ENCODE measurements at regions not wholly inside any gene's neighbourhood (a gene's known extent, or its start where the extent isn't known, plus 50 kb on each side); places are given as distances from the start of the nearest gene placed in this dataset.

DNA sequence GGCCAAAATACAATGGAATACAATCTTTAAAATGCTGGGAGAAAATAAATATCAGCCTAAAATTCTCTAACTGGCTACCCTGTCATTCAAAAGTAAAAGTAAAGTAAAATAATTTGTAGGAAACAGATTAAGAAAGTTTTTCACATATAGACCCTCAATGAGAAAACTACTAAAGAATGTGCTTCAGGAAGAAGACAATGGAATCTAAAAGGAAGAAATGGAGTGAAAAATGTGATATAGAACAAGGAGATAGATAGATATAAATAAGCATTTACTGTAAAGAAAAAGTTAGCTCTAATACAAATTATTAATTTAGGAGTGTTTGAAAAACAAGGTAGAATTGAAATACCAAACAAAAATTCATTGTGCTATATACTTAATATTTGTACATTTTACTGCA is 368.6 kb upstream of the MPDZ start:
- TF ChIP-seq EGR1 (IDR thresholded peaks at IDR 0.05): no peak
- TF ChIP-seq EP300 (IDR thresholded peaks at IDR 0.05; ENCODE audit: borderline replicate concordance): no peak
- TF ChIP-seq CREB1 (IDR thresholded peaks at IDR 0.05; ENCODE audit: low read depth): no peak
- no peak for TF ChIP-seq TEAD4 (IDR thresholded peaks at IDR 0.05)
- TF ChIP-seq TAF1 (IDR thresholded peaks at IDR 0.05; ENCODE audit: low read depth): no peak
- no peak for TF ChIP-seq CEBPB (IDR thresholded peaks at IDR 0.05)
- TF ChIP-seq RAD21 (IDR thresholded peaks at IDR 0.05; ENCODE audit: low read depth): no peak
- TF ChIP-seq, protein P1, sequence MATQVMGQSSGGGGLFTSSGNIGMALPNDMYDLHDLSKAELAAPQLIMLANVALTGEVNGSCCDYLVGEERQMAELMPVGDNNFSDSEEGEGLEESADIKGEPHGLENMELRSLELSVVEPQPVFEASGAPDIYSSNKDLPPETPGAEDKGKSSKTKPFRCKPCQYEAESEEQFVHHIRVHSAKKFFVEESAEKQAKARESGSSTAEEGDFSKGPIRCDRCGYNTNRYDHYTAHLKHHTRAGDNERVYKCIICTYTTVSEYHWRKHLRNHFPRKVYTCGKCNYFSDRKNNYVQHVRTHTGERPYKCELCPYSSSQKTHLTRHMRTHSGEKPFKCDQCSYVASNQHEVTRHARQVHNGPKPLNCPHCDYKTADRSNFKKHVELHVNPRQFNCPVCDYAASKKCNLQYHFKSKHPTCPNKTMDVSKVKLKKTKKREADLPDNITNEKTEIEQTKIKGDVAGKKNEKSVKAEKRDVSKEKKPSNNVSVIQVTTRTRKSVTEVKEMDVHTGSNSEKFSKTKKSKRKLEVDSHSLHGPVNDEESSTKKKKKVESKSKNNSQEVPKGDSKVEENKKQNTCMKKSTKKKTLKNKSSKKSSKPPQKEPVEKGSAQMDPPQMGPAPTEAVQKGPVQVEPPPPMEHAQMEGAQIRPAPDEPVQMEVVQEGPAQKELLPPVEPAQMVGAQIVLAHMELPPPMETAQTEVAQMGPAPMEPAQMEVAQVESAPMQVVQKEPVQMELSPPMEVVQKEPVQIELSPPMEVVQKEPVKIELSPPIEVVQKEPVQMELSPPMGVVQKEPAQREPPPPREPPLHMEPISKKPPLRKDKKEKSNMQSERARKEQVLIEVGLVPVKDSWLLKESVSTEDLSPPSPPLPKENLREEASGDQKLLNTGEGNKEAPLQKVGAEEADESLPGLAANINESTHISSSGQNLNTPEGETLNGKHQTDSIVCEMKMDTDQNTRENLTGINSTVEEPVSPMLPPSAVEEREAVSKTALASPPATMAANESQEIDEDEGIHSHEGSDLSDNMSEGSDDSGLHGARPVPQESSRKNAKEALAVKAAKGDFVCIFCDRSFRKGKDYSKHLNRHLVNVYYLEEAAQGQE (IDR thresholded peaks at IDR 0.05; ENCODE audit: low read depth): no peak
- TF ChIP-seq, protein P2, sequence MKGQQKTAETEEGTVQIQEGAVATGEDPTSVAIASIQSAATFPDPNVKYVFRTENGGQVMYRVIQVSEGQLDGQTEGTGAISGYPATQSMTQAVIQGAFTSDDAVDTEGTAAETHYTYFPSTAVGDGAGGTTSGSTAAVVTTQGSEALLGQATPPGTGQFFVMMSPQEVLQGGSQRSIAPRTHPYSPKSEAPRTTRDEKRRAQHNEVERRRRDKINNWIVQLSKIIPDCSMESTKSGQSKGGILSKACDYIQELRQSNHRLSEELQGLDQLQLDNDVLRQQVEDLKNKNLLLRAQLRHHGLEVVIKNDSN (IDR thresholded peaks at IDR 0.05): no peak
- no peak for TF ChIP-seq YY1 (IDR thresholded peaks at IDR 0.05; ENCODE audit: low read depth)
- no peak for TF ChIP-seq NFIC (IDR thresholded peaks at IDR 0.05)
- TF ChIP-seq ZBTB7A (IDR thresholded peaks at IDR 0.05; ENCODE audit: low read depth): no peak
- TF ChIP-seq TCF12 (IDR thresholded peaks at IDR 0.05; ENCODE audit: low read depth): no peak
- TF ChIP-seq, protein P3, sequence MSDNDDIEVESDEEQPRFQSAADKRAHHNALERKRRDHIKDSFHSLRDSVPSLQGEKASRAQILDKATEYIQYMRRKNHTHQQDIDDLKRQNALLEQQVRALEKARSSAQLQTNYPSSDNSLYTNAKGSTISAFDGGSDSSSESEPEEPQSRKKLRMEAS (IDR thresholded peaks at IDR 0.05): no peak
- TF ChIP-seq FOXM1 (IDR thresholded peaks at IDR 0.05; ENCODE audit: borderline replicate concordance, low read depth): no peak

DNA sequence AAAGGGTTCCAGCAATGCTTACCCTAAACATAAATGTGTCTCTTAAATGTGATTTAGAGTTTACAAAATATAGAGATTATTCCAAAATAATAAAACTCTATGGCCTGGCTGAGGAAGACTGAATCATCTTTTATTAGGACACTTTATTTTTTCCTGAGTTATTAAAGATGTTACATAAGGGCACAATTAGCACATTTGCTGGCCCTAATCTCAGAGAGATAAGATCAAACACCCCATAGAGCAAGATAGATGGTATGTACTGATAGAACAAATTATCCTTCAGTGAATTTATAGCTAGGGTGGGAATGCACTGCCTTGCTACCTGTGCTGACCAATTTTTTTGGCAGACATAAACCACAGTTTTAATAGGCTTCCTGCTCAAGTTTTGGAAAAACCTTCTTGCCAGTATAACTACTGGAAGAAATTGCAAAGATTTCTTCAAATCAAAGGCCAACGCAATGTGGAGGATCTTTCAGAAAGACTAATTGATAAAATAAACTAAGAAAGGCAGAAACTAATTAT is 367.1 kb upstream of the MPDZ start:
- TF ChIP-seq NFIC (IDR thresholded peaks at IDR 0.05) (no peak), CREB1 (IDR thresholded peaks at IDR 0.05; ENCODE audit: low read depth) (no peak), TCF12 (IDR thresholded peaks at IDR 0.05; ENCODE audit: low read depth) (no peak), EP300 (IDR thresholded peaks at IDR 0.05; ENCODE audit: borderline replicate concordance) (no peak), CEBPB (IDR thresholded peaks at IDR 0.05) (no peak), RAD21 (IDR thresholded peaks at IDR 0.05; ENCODE audit: low read depth) (no peak), TEAD4 (IDR thresholded peaks at IDR 0.05) (no peak), TAF1 (IDR thresholded peaks at IDR 0.05; ENCODE audit: low read depth) (no peak), ZBTB7A (IDR thresholded peaks at IDR 0.05; ENCODE audit: low read depth) (no peak), EGR1 (IDR thresholded peaks at IDR 0.05) (no peak), FOXM1 (IDR thresholded peaks at IDR 0.05; ENCODE audit: borderline replicate concordance, low read depth) (no peak), YY1 (IDR thresholded peaks at IDR 0.05; ENCODE audit: low read depth) (no peak)
- TF ChIP-seq, protein P3 (IDR thresholded peaks at IDR 0.05): no peak
- TF ChIP-seq, protein P1 (IDR thresholded peaks at IDR 0.05; ENCODE audit: low read depth): no peak
- TF ChIP-seq, protein P2 (IDR thresholded peaks at IDR 0.05): no peak

DNA sequence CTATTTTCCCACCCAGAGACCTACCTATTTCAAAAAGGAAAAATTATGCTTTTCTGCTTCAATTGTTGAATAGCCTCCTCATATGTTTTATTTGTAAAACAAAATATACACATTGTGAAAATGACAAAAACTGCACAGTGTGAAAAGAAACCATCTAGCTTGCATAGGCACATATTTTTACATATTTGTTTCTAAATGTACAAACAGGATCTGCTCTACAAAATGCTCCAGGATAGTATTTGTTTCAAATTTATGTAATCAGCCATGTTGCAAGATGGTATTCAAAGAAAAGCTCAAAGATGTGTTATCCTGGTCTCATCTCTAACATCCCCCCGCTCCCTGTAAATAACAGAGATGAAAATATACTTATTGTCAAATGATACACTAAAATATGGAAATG is 366.1 kb upstream of the MPDZ start:
- TF ChIP-seq, protein P1 (IDR thresholded peaks at IDR 0.05; ENCODE audit: low read depth): no peak
- TF ChIP-seq CEBPB (IDR thresholded peaks at IDR 0.05): no peak

DNA sequence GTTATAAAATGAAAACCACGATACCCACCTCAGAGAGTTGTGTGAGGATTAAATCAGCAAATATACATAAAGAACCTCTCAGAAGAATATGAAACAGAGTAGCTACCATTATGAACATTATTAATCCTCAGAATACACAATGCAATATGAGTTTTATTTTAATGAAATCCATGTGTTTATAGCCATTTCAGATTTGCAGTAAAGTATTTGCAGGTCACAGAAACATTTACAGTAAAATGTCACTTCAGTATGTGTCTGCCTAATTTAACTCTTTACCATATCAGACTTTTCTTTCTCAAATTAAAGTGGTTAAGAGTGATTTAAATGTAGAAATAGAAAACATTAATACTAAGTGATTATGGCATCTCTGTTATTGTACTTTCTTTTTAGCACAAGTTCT is 365.2 kb upstream of the MPDZ start:
- TF ChIP-seq, protein P3 (IDR thresholded peaks at IDR 0.05): no peak

DNA sequence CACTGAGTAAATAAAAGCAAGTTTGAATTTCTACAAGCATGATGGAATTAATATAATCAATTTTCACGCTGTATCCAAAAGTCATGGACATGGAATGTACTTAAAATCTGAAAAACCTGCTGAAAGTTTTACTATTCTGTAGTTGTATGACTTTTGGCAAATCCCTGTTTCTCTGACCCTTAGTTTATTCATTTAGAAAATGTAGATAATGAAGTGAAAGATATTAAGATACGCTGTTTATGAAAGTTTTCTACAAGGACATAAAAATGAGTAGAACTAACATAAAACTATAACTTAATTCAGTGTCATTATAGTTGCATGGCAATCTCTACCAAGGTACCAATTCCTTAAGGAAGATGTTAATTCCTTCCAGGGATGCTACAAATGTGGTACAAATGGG is 363.2 kb upstream of the MPDZ start:
- TF ChIP-seq, protein P2 (IDR thresholded peaks at IDR 0.05): no peak
- TF ChIP-seq ZBTB7A (IDR thresholded peaks at IDR 0.05; ENCODE audit: low read depth) (no peak), TEAD4 (IDR thresholded peaks at IDR 0.05) (no peak), YY1 (IDR thresholded peaks at IDR 0.05; ENCODE audit: low read depth) (no peak), NFIC (IDR thresholded peaks at IDR 0.05) (no peak), TAF1 (IDR thresholded peaks at IDR 0.05; ENCODE audit: low read depth) (no peak), CREB1 (IDR thresholded peaks at IDR 0.05; ENCODE audit: low read depth) (no peak), CEBPB (IDR thresholded peaks at IDR 0.05) (no peak), RAD21 (IDR thresholded peaks at IDR 0.05; ENCODE audit: low read depth) (no peak), FOXM1 (IDR thresholded peaks at IDR 0.05; ENCODE audit: borderline replicate concordance, low read depth) (no peak), TCF12 (IDR thresholded peaks at IDR 0.05; ENCODE audit: low read depth) (no peak), EP300 (IDR thresholded peaks at IDR 0.05; ENCODE audit: borderline replicate concordance) (no peak), EGR1 (IDR thresholded peaks at IDR 0.05) (no peak)
- TF ChIP-seq, protein P1 (IDR thresholded peaks at IDR 0.05; ENCODE audit: low read depth): no peak
- TF ChIP-seq, protein P3 (IDR thresholded peaks at IDR 0.05): no peak
